Neural progenitor cell (in vitro differentiated cells): ENCODE measurements at regions not wholly inside any gene's neighbourhood (a gene's known extent, or its start where the extent isn't known, plus 50 kb on each side); places are given as distances from the start of the nearest gene placed in this dataset.

Source experiments
- EZH2 ChIP-seq: fragments of 200-600 bp; sonication (generic); IDR thresholded peaks from 2 replicates; pipeline ENCODE4 v1.6.1; 2017; ENCODE audit warnings: antibody characterized with exemption, mild to moderate bottlenecking, moderate library complexity
- EZH2phosphoT487 ChIP-seq: fragments of 200-600 bp; sonication (generic); IDR thresholded peaks from 2 replicates; pipeline ENCODE4 v1.6.1; 2017; ENCODE audit warnings: antibody characterized with exemption
- TF ChIP-seq, protein P1 (sequence below): fragments of 200-600 bp; sonication (generic); IDR thresholded peaks from 2 replicates; pipeline ENCODE4 v1.5.1; 2017; ENCODE audit warnings: antibody characterized with exemption, mild to moderate bottlenecking

DNA sequence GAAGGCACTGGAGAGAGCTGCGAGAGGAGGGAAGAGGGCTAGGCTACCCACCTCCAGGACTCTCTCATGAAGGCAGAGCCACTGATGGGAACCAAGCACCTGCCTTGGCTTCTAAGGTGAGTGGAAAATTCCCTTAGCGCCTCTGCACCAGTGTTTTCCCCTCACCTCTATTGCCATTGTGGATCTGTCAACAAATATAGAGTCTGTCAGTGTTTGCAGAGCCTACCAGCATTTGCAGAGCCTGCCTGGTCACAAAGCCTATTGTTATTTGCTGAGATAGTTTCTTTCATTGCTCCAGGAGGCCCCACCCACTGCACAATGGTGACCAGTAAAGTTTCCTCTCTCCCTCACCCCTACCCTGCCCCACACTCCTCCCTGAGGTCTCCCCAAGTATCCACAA is 141.9 kb downstream of the MRPL14 start:
- TF ChIP-seq, protein P1, sequence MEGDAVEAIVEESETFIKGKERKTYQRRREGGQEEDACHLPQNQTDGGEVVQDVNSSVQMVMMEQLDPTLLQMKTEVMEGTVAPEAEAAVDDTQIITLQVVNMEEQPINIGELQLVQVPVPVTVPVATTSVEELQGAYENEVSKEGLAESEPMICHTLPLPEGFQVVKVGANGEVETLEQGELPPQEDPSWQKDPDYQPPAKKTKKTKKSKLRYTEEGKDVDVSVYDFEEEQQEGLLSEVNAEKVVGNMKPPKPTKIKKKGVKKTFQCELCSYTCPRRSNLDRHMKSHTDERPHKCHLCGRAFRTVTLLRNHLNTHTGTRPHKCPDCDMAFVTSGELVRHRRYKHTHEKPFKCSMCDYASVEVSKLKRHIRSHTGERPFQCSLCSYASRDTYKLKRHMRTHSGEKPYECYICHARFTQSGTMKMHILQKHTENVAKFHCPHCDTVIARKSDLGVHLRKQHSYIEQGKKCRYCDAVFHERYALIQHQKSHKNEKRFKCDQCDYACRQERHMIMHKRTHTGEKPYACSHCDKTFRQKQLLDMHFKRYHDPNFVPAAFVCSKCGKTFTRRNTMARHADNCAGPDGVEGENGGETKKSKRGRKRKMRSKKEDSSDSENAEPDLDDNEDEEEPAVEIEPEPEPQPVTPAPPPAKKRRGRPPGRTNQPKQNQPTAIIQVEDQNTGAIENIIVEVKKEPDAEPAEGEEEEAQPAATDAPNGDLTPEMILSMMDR = no peak
- no peak for TF ChIP-seq EZH2phosphoT487
- no peak for TF ChIP-seq EZH2
